SK-N-SH (cell line): ENCODE measurements at regions not wholly inside any gene's neighbourhood (a gene's known extent, or its start where the extent isn't known, plus 50 kb on each side); places are given as distances from the start of the nearest gene placed in this dataset.

ENCODE experiments used
- CTCF ChIA-PET: fragments of 300-600, 350-600 bp; formaldehyde crosslinking; extraction: SDS; loops from one replicate; lab custom pipeline; 2021; lab: Yijun Ruan, JAX
- POLR2A ChIA-PET: fragments of 350-600 bp; sonication (Branson Sonifier 250); formaldehyde crosslinking; extraction: SDS; loops from one replicate; lab custom pipeline; 2020; ENCODE audit warnings: antibody characterized with exemption, inconsistent platforms; lab: Yijun Ruan, JAX
- DNase-seq: peaks from one replicate; pipeline ENCODE4 v3.0.0; 2012
- H2AFZ ChIP-seq: fragments of 200-600 bp; sonication (generic); 2 replicates; pipeline ENCODE4 v1.8.1; 2016; ENCODE audit warnings: antibody characterized with exemption, mild to moderate bottlenecking, low read depth
- H3F3A ChIP-seq: fragments of 200-600 bp; sonication (generic); replicated peaks from 2 replicates; pipeline ENCODE3; 2016; ENCODE audit warnings: antibody characterized with exemption, mild to moderate bottlenecking; ENCODE audit not compliant: insufficient read depth
- H3K27ac ChIP-seq, 2 experiments: fragments of 200-500 bp in 1 of 2; fragments of 200-600 bp in 1 of 2; sonication (Bioruptor generic) in 1 of 2; sonication (generic), shearing (Covaris generic) in 1 of 2; 2 replicates each; pipeline versions ENCODE4 v1.5.1 to v1.6.1; 2014 to 2016; ENCODE audit warnings: low read depth in 2 of 2, inconsistent platforms in 1 of 2, low read length in 1 of 2, mild to moderate bottlenecking in 1 of 2, mixed read lengths in 1 of 2
- H3K27me3 ChIP-seq: fragments of 200-600 bp; sonication (generic), shearing (Covaris generic); 2 replicates; pipeline ENCODE4 v1.6.1; 2016; ENCODE audit warnings: mixed run types; ENCODE audit not compliant: insufficient read depth
- H3K36me3 ChIP-seq, 2 experiments: fragments of 200-500 bp in 1 of 2; fragments of 200-600 bp in 1 of 2; sonication (Bioruptor generic) in 1 of 2; sonication (generic) in 1 of 2; replicated peaks in 1 of 2; 2 replicates each; pipeline versions ENCODE3 to v1.5.1; 2014 to 2016; ENCODE audit warnings: low read length in 1 of 2, mild to moderate bottlenecking in 1 of 2; ENCODE audit not compliant: insufficient read depth in 2 of 2, control insufficient read depth in 1 of 2
- H3K4me1 ChIP-seq, 2 experiments: fragments of 200-500 bp in 1 of 2; fragments of 200-600 bp in 1 of 2; sonication (Bioruptor generic) in 1 of 2; sonication (generic), shearing (Covaris generic) in 1 of 2; 2 replicates each; pipeline versions ENCODE4 v1.5.1 to v1.6.1; 2014 to 2016; ENCODE audit warnings: low read depth in 1 of 2, low read length in 1 of 2, mixed run types in 1 of 2; ENCODE audit not compliant: insufficient read depth in 2 of 2, control insufficient read depth in 1 of 2
- H3K4me2 ChIP-seq: fragments of 200-600 bp; sonication (generic), shearing (Covaris generic); 2 replicates; pipeline ENCODE4 v1.6.1; 2017; ENCODE audit warnings: mixed run types
- H3K4me3 ChIP-seq, 2 experiments: fragments of 200-500 bp in 1 of 2; fragments of 200-600 bp in 1 of 2; sonication (Bioruptor generic) in 1 of 2; sonication (generic), shearing (Covaris generic) in 1 of 2; 2 replicates each; pipeline versions ENCODE4 v1.5.1 to v1.8.1; 2014 to 2016; ENCODE audit warnings: low read depth in 2 of 2, inconsistent platforms in 1 of 2, low read length in 1 of 2, mild to moderate bottlenecking in 1 of 2, mixed read lengths in 1 of 2, moderate library complexity in 1 of 2
- H3K79me2 ChIP-seq: fragments of 200-600 bp; sonication (generic); 2 replicates; pipeline ENCODE4 v1.8.1; 2017; ENCODE audit warnings: mild to moderate bottlenecking; ENCODE audit not compliant: insufficient read depth
- H3K9ac ChIP-seq: fragments of 200-600 bp; sonication (generic); 2 replicates; pipeline ENCODE4 v1.6.1; 2017; ENCODE audit warnings: mixed run types
- H3K9me2 ChIP-seq: fragments of 200-600 bp; sonication (generic); 2 replicates; pipeline ENCODE4 v1.6.1; 2017; ENCODE audit warnings: mixed run types
- H3K9me3 ChIP-seq: fragments of 200-600 bp; sonication (generic); 2 replicates; pipeline ENCODE4 v1.6.1; 2017; ENCODE audit warnings: mixed run types, mild to moderate bottlenecking, moderate library complexity
- H4K20me1 ChIP-seq: fragments of 200-600 bp; sonication (generic); 2 replicates; pipeline ENCODE4 v1.6.1; 2017; ENCODE audit warnings: mild to moderate bottlenecking, mixed run types; ENCODE audit not compliant: insufficient read depth
- EP300 ChIP-seq, 2 experiments: IDR thresholded peaks; 2 replicates each; pipeline versions ENCODE4 v1.4.0 to v1.6.1; 2012; ENCODE audit warnings: borderline replicate concordance in 1 of 2, low read depth in 1 of 2, low read length in 1 of 2
- EZH2phosphoT487 ChIP-seq: fragments of 200-600 bp; sonication (generic); IDR thresholded peaks from 2 replicates; pipeline ENCODE4 v1.6.1; 2017; ENCODE audit warnings: low read depth, mixed run types, mild to moderate bottlenecking, antibody characterized with exemption, moderate library complexity, borderline replicate concordance
- FOSL2 ChIP-seq: IDR thresholded peaks from 2 replicates; pipeline ENCODE4 v1.4.0; 2012; ENCODE audit warnings: low read depth, mild to moderate bottlenecking, moderate library complexity, borderline replicate concordance
- FOXJ3 ChIP-seq: sonication (generic); formaldehyde crosslinking; IDR thresholded peaks from 2 replicates; pipeline ENCODE4 v1.5.1; 2020; ENCODE audit warnings: mild to moderate bottlenecking, missing genetic modification reagents
- IRF3 ChIP-seq: fragments of 150-350 bp; IDR thresholded peaks from 2 replicates; pipeline ENCODE4 v1.6.1; 2016; ENCODE audit warnings: mild to moderate bottlenecking, low read depth, low read length
- JUND ChIP-seq: IDR thresholded peaks from 2 replicates; pipeline ENCODE4 v1.4.0; 2012
- MEF2A ChIP-seq: IDR thresholded peaks from 2 replicates; pipeline ENCODE4 v1.4.0; 2012; ENCODE audit warnings: low read depth, borderline replicate concordance
- MXI1 ChIP-seq: IDR thresholded peaks from 2 replicates; pipeline ENCODE4 v1.6.1; 2012; ENCODE audit warnings: mild to moderate bottlenecking, low read depth, low read length, improper control_type of control experiment
- NFIC ChIP-seq: IDR thresholded peaks from 2 replicates; pipeline ENCODE4 v1.4.0; 2012; ENCODE audit warnings: borderline replicate concordance
- NRF1 ChIP-seq: IDR thresholded peaks from 2 replicates; pipeline ENCODE4 v1.6.1; 2012; ENCODE audit warnings: low read depth, mild to moderate bottlenecking, low read length
- RAD21 ChIP-seq: IDR thresholded peaks from 2 replicates; pipeline ENCODE4 v1.6.1; 2012; ENCODE audit warnings: mild to moderate bottlenecking, low read length
- SIN3A ChIP-seq: IDR thresholded peaks from 2 replicates; pipeline ENCODE4 v1.6.1; 2012; ENCODE audit warnings: low read depth, mild to moderate bottlenecking, low read length, moderate library complexity, borderline replicate concordance
- SMC3 ChIP-seq: IDR thresholded peaks from 2 replicates; pipeline ENCODE4 v1.6.1; 2012; ENCODE audit warnings: low read depth, low read length, improper control_type of control experiment
- TCF12 ChIP-seq: IDR thresholded peaks from 2 replicates; pipeline ENCODE4 v1.4.0; 2012
- TEAD4 ChIP-seq: IDR thresholded peaks from 2 replicates; pipeline ENCODE4 v1.4.0; 2012; ENCODE audit warnings: mild to moderate bottlenecking, borderline replicate concordance; ENCODE audit not compliant: insufficient read depth
- WGBS: methylation state at CpG from one replicate; pipeline ENCODE4 v1.1.6; 2017; ENCODE audit warnings: low lambda C conversion rate; 5-methylcytosine and 5-hydroxymethylcytosine counted together
- TF ChIP-seq, protein P1 (sequence below): IDR thresholded peaks from 2 replicates; pipeline ENCODE4 v1.4.0; 2012; ENCODE audit warnings: low read depth
- TF ChIP-seq, protein P2 (sequence below): fragments of 200-600 bp; sonication (generic); IDR thresholded peaks from 2 replicates; pipeline ENCODE4 v1.6.1; 2017; ENCODE audit warnings: antibody characterized with exemption, mild to moderate bottlenecking, moderate library complexity
- TF ChIP-seq, protein P3 (sequence below): IDR thresholded peaks from 2 replicates; pipeline ENCODE4 v1.4.0; 2012; ENCODE audit warnings: low read depth, borderline replicate concordance

DNA sequence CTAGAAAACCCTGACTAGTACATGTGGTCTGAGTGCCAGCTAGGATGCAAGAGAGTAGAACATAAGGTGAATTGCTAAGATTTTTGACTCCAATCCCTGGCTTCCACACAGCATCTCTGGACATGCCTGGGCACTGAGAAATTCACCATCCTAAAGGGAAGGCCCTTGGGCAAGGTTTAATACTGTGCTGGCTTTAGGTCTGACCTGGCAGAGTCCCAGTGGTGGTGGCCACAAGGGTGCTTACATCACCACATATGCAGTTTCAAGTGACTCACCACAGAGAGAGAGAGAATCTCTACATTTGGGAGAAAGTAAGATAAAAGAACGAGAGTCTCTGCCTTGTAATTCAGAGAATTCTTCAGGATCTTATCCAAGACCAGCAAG is 661.6 kb upstream of the C9orf72 start:
- no peaks in the 10 kb centered on the region for H4K20me1 ChIP-seq
- no peak overlapping the region for H3K9ac ChIP-seq
- CTCF ChIA-PET: no interaction called here
- H3K36me3 ChIP-seq: peaks cover 0 to 6% of the 10 kb centered on the region in 2 experiments
- DNase-seq: no peak
- WGBS: 13% methylated on average over 1 of the region's 1 CpG
- TF ChIP-seq SMC3: no peak
- TF ChIP-seq TCF12: peak; percentile 57
- no peak for TF ChIP-seq SIN3A
- TF ChIP-seq TEAD4: peak; percentile 50; the same call in 1 of the 2 replicates
- peak; percentile 89 for TF ChIP-seq FOSL2
- no peak for TF ChIP-seq IRF3
- TF ChIP-seq EP300 (IDR thresholded peaks at IDR 0.05; ENCODE audit: borderline replicate concordance in 1 of 2, low read depth in 1 of 2, low read length in 1 of 2): peak in 1 of 2 experiments; percentile 43; a peak in 1 of 4 replicates
- TF ChIP-seq, protein P1, sequence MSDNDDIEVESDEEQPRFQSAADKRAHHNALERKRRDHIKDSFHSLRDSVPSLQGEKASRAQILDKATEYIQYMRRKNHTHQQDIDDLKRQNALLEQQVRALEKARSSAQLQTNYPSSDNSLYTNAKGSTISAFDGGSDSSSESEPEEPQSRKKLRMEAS: peak; percentile 55; the same call in 1 of the 2 replicates
- TF ChIP-seq NFIC: peak; percentile 78
- TF ChIP-seq JUND: peak; percentile 83
- H3K4me3 ChIP-seq: no peak overlapping the region
- no peaks in the 10 kb centered on the region for H3K4me1 ChIP-seq
- H3K9me3 ChIP-seq: no peaks in the 10 kb centered on the region
- H3F3A ChIP-seq: peaks cover 17% of the 10 kb centered on the region
- POLR2A ChIA-PET: no interaction called here
- peak overlapping the region in 1 of 2 experiments; percentile 57; a peak in 2 of 4 replicates for H3K27ac ChIP-seq
- 0 out of 2 replicates have a peak overlapping the region, but pooled peaks have one; percentile 10 for H3K4me2 ChIP-seq
- H2AFZ ChIP-seq: no peak overlapping the region
- H3K9me2 ChIP-seq: no peaks in the 10 kb centered on the region
- H3K79me2 ChIP-seq: no peaks in the 10 kb centered on the region
- H3K27me3 ChIP-seq: no peaks in the 10 kb centered on the region

DNA sequence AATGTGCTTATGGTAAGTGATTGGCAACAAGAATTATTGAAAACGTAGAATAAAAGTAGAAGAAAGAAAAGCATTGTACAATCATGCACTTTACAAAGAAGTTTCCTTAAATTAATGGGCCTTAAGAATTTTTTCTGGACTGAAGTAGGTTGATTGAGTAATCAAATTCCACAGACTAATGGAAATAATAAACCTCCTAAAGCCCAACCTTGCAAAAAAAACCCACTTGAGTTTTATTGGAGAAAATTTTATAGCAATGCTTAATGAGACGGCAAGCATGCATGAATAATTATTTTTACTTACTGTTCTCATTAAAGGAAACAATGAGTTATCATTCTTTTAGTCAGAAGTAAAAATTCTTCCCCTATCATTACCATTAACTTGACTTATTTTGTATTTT is 676.1 kb upstream of the C9orf72 start:
- no peak for TF ChIP-seq SMC3

GRCh38 chr9:28255174-28255573 is 681.9 kb upstream of the C9orf72 start:
- H3K4me3 ChIP-seq: no peak overlapping the region
- no peaks in the 10 kb centered on the region for H3K9me3 ChIP-seq
- no peak overlapping the region for H3K4me2 ChIP-seq
- H3K27me3 ChIP-seq: no peaks in the 10 kb centered on the region
- H3K79me2 ChIP-seq: no peaks in the 10 kb centered on the region
- POLR2A ChIA-PET: no interaction called here
- WGBS: 73% methylated on average over 3 of the region's 3 CpGs
- H3K9ac ChIP-seq: no peak overlapping the region
- H3F3A ChIP-seq: no peaks in the 10 kb centered on the region
- no peak overlapping the region for H3K27ac ChIP-seq
- CTCF ChIA-PET: interaction anchor here (1.3 kb wide), 1 partner anchor 519 kb away, joined by 3 read pairs; no protein-coding TSS in a partner anchor
- no peaks in the 10 kb centered on the region for H3K9me2 ChIP-seq
- H3K4me1 ChIP-seq: peaks cover 0 to 3% of the 10 kb centered on the region in 2 experiments; a peak in 2 of 4 replicates
- DNase-seq: no peak
- no peak overlapping the region for H2AFZ ChIP-seq
- no peaks in the 10 kb centered on the region for H3K36me3 ChIP-seq
- no peaks in the 10 kb centered on the region for H4K20me1 ChIP-seq
- no peak for TF ChIP-seq NRF1
- no peak for TF ChIP-seq FOXJ3 (CRISPR knock-in tag)
- no peak for TF ChIP-seq EZH2phosphoT487
- TF ChIP-seq, protein P2, sequence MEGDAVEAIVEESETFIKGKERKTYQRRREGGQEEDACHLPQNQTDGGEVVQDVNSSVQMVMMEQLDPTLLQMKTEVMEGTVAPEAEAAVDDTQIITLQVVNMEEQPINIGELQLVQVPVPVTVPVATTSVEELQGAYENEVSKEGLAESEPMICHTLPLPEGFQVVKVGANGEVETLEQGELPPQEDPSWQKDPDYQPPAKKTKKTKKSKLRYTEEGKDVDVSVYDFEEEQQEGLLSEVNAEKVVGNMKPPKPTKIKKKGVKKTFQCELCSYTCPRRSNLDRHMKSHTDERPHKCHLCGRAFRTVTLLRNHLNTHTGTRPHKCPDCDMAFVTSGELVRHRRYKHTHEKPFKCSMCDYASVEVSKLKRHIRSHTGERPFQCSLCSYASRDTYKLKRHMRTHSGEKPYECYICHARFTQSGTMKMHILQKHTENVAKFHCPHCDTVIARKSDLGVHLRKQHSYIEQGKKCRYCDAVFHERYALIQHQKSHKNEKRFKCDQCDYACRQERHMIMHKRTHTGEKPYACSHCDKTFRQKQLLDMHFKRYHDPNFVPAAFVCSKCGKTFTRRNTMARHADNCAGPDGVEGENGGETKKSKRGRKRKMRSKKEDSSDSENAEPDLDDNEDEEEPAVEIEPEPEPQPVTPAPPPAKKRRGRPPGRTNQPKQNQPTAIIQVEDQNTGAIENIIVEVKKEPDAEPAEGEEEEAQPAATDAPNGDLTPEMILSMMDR: no peak
- TF ChIP-seq MXI1: no peak
- TF ChIP-seq EP300 (IDR thresholded peaks at IDR 0.05; ENCODE audit: borderline replicate concordance in 1 of 2, low read depth in 1 of 2, low read length in 1 of 2): no peak
- TF ChIP-seq MEF2A: no peak
- no peak for TF ChIP-seq TCF12
- no peak for TF ChIP-seq RAD21
- TF ChIP-seq, protein P3, sequence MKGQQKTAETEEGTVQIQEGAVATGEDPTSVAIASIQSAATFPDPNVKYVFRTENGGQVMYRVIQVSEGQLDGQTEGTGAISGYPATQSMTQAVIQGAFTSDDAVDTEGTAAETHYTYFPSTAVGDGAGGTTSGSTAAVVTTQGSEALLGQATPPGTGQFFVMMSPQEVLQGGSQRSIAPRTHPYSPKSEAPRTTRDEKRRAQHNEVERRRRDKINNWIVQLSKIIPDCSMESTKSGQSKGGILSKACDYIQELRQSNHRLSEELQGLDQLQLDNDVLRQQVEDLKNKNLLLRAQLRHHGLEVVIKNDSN: no peak

More for the DNA sequence above, 676.1 kb upstream of the C9orf72 start:
- no peak overlapping the region for H2AFZ ChIP-seq
- H3K36me3 ChIP-seq: no peaks in the 10 kb centered on the region
- no peak overlapping the region for H3K9ac ChIP-seq
- ChIA-PET CTCF (no interaction called here), POLR2A (no interaction called here)
- no peaks in the 10 kb centered on the region for H3K27me3 ChIP-seq
- H3K4me3 ChIP-seq: no peak overlapping the region
- no peak overlapping the region for H3K27ac ChIP-seq
- no peaks in the 10 kb centered on the region for H4K20me1 ChIP-seq
- H3K4me2 ChIP-seq: no peak overlapping the region
- 54% methylated on average over 2 of the region's 2 CpGs for WGBS
- H3K4me1 ChIP-seq: peaks cover 3 to 7% of the 10 kb centered on the region in 2 experiments; a peak in 2 of 4 replicates
- DNase-seq: no peak
- no peaks in the 10 kb centered on the region for H3K79me2 ChIP-seq
- no peaks in the 10 kb centered on the region for H3K9me2 ChIP-seq
- H3K9me3 ChIP-seq: no peaks in the 10 kb centered on the region
- no peaks in the 10 kb centered on the region for H3F3A ChIP-seq
